Tibial nerve (tissue), 4 donors: ENCODE measurements at regions not wholly inside any gene's neighbourhood (a gene's known extent, or its start where the extent isn't known, plus 50 kb on each side); places are given as distances from the start of the nearest gene placed in this dataset.

ENCODE experiments used
- DNase-seq, 2 donors: peaks; one replicate each; pipeline ENCODE4 v3.0.0-alpha.2; 2019; ENCODE audit warnings: low spot score in 2 of 2
- H3K27ac ChIP-seq, 4 donors: fragments of 200-600 bp; sonication (generic) in 3 of 4; one replicate each; pipeline ENCODE4 v1.5.1; 2017 to 2019; ENCODE audit warnings: mild to moderate bottlenecking in 1 of 4
- H3K27me3 ChIP-seq, 2 donors: fragments of 200-600 bp; sonication (generic) in 1 of 2; one replicate each; pipeline versions ENCODE4 v1.5.1 to v1.6.0; 2017 to 2019
- H3K36me3 ChIP-seq, 3 donors: fragments of 200-600 bp; sonication (generic); one replicate each; pipeline ENCODE4 v1.5.1; 2018 to 2019
- H3K4me1 ChIP-seq, 4 donors: fragments of 200-600 bp; sonication (generic) in 3 of 4; one replicate each; pipeline ENCODE4 v1.5.1; 2017 to 2019
- H3K4me3 ChIP-seq, 4 donors: fragments of 200-600 bp; sonication (generic) in 3 of 4; one replicate each; pipeline ENCODE4 v1.5.1; 2017 to 2019; ENCODE audit warnings: mild to moderate bottlenecking in 1 of 4, moderate library complexity in 1 of 4
- H3K9me3 ChIP-seq, 4 donors: fragments of 200-600 bp; sonication (generic) in 3 of 4; one replicate each; pipeline ENCODE4 v1.5.1; 2017 to 2019
- EP300 ChIP-seq, 2 donors: sonication (generic); formaldehyde crosslinking; IDR thresholded peaks; one replicate each; pipeline ENCODE4 v1.6.1; 2017; ENCODE audit warnings: antibody characterized with exemption in 2 of 2, mild to moderate bottlenecking in 1 of 2
- POLR2A ChIP-seq, 2 donors: fragments of 450-650 bp; IDR thresholded peaks; one replicate each; pipeline ENCODE4 v1.6.1; 2017; ENCODE audit warnings: antibody characterized with exemption in 2 of 2, mild to moderate bottlenecking in 2 of 2, moderate library complexity in 2 of 2
- WGBS, 2 donors: methylation state at CpG; one replicate each; pipeline ENCODE4 v1.1.5; 2018; 5-methylcytosine and 5-hydroxymethylcytosine counted together
- TF ChIP-seq, protein P1 (sequence below), 5 experiments: fragments of 200-600 bp in 3 of 5; fragments of 450-650 bp in 2 of 5; sonication (generic) in 3 of 5; IDR thresholded peaks; one replicate each; pipeline ENCODE4 v1.5.1; 2016 to 2019; ENCODE audit warnings: antibody characterized with exemption in 5 of 5, mild to moderate bottlenecking in 3 of 5, moderate library complexity in 2 of 5

DNA sequence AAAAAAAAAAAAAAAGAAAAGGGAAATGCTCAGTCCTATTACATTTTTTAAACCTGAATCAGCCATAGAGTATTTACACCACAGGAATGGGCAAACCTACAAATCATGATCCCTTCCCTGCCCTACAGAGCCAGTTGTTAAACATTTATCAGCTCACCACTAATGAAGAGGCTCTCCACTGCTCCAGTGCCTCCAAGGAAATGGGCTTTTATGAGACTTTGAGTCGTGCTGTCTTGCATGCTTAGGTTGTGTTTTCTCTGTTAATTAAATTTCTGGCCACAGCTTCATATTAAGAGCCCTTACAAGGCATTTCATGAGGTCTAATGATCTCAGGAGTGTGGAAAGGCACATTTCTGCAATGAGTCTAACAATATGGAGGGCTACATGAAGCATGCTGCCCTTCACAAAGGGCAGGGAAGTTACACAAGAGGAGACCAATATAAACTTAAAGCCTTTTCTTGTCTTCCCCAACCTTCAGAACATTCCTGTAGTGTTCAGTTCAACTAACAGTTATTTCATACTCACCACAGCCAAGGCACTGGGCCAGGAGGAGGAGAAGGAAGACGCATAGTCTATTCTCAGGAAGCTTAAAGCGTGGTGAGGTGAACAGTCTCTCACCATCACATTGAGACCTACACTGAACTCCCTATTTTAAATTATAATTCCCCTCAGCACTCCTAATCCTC, 140.1 kb upstream of the ABCA1 start:
- Histone ChIP-seq H3K4me1 (peaks cover 3 to 35% (median 22%) of the 10 kb centered on the region in 4 donors), H3K36me3 (no peaks in the 10 kb centered on the region), H3K27ac (no peak overlapping the region), H3K27me3 (no peaks in the 10 kb centered on the region), H3K4me3 (no peak overlapping the region), H3K9me3 (peaks cover 0 to 7% (median 0%) of the 10 kb centered on the region in 4 donors)
- WGBS, 2 donors: 82 to 87% methylated on average over 3 of the region's 3 CpGs
- TF ChIP-seq EP300 (IDR thresholded peaks at IDR 0.05) (no peak), POLR2A (IDR thresholded peaks at IDR 0.05) (no peak)
- TF ChIP-seq, protein P1, sequence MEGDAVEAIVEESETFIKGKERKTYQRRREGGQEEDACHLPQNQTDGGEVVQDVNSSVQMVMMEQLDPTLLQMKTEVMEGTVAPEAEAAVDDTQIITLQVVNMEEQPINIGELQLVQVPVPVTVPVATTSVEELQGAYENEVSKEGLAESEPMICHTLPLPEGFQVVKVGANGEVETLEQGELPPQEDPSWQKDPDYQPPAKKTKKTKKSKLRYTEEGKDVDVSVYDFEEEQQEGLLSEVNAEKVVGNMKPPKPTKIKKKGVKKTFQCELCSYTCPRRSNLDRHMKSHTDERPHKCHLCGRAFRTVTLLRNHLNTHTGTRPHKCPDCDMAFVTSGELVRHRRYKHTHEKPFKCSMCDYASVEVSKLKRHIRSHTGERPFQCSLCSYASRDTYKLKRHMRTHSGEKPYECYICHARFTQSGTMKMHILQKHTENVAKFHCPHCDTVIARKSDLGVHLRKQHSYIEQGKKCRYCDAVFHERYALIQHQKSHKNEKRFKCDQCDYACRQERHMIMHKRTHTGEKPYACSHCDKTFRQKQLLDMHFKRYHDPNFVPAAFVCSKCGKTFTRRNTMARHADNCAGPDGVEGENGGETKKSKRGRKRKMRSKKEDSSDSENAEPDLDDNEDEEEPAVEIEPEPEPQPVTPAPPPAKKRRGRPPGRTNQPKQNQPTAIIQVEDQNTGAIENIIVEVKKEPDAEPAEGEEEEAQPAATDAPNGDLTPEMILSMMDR (IDR thresholded peaks at IDR 0.05): no peak
- no peak for DNase-seq

DNA sequence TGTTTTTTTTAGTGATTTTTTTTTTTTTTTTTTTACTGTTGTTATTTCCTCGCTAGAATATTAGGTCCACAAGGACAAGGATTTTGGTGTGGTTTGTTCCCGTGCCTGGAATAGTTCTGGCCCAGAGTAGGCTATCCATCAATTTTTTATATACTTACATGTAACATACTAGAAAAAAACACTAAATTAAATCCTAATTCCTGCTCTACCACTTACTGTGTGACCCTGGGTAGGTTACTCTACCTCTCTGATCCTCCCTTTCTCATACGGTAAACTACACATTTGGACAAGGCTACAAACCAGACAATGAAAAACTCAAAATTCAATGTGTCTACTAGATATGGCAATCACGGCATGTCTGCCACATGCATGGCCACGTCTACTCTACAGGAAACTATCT, 141.3 kb upstream of the ABCA1 start:
- H3K27me3 ChIP-seq: no peaks in the 10 kb centered on the region
- DNase-seq: no peak
- TF ChIP-seq EP300 (IDR thresholded peaks at IDR 0.05) (no peak), POLR2A (IDR thresholded peaks at IDR 0.05) (no peak)
- TF ChIP-seq, protein P1 (IDR thresholded peaks at IDR 0.05): no peak
- no peaks in the 10 kb centered on the region for H3K36me3 ChIP-seq
- 87 to 88% methylated on average over 5 of the region's 5 CpGs for WGBS, 2 donors
- H3K4me1 ChIP-seq: peaks cover under 1 to 22% (median 13%) of the 10 kb centered on the region in 4 donors
- H3K27ac ChIP-seq: no peak overlapping the region
- no peak overlapping the region for H3K4me3 ChIP-seq
- H3K9me3 ChIP-seq: peaks cover 0 to 7% (median 0%) of the 10 kb centered on the region in 4 donors

DNA sequence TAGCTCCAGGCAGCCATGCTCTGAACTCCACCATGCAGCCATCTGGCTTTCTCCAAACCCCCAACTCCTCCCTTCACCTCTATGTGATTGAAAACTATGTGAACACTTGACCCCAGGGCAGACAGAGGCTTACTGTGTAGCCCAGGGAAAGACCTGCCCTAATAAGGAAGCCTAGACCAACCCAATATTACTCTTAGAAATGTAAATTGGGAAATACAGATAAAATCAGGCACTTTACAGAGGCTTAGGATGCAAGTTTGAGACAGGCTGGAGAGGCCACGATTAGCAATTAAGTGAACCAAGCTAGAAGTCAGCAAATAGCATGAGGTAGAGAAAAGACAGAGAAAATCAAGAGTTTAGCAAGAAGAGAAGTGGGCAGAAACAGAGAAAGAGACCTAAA, 141.7 kb upstream of the ABCA1 start:
- TF ChIP-seq, protein P1 (IDR thresholded peaks at IDR 0.05): no peak
- TF ChIP-seq EP300 (IDR thresholded peaks at IDR 0.05): no peak
- no peak for TF ChIP-seq POLR2A (IDR thresholded peaks at IDR 0.05)

DNA sequence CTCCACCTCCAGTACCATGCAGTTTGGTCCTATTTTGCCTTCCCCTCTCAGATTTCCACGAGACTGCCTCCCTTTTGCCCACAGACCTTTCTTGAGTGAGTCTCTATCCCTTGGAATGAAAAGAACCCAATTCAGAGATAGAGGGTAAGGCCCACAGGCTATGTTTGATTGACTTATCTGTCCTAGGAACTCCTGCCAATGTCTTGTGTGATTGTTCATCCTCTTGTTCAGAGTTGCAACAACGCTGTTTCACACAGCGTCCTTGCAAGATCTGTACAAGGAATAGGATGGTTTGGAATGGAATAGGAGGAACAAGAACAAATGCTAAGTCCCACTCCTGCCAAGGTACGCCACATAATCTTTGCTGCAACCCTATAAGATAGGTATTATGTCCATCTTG, 142.2 kb upstream of the ABCA1 start:
- no peak for DNase-seq
- H3K4me3 ChIP-seq: no peak overlapping the region

More for the DNA sequence above, 141.7 kb upstream of the ABCA1 start:
- Histone ChIP-seq H3K4me3 (no peak overlapping the region), H3K4me1 (peaks cover 0 to 18% (median 9%) of the 10 kb centered on the region in 4 donors), H3K36me3 (no peaks in the 10 kb centered on the region), H3K27ac (peak overlapping the region in 1 of 4 donors; percentile 7), H3K9me3 (peaks cover 0 to 7% (median 0%) of the 10 kb centered on the region in 4 donors), H3K27me3 (no peaks in the 10 kb centered on the region)
- DNase-seq: no peak
- 74 to 79% methylated on average over 1 of the region's 1 CpG for WGBS, 2 donors

DNA sequence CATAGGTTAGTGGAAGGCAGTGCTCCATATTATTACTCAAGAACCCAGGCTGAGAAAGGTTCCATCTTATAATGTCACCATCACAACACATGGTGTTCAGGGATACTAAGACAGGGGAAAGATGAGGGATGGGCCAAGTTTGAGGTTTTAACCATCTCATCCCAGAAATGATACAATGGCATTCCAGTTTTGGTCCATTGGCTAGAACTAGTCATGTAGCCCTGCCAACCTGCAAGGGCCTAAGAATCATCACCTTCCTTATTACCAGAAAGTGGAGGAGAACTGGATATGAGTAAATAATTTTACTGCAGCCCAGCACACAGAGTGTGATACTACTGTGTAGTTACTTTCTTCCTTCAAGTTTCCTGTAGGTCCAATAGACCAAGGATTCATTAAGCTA, 144.5 kb upstream of the ABCA1 start:
- no peak for DNase-seq
- Histone ChIP-seq H3K36me3 (no peaks in the 10 kb centered on the region), H3K4me3 (no peak overlapping the region), H3K4me1 (no peaks in the 10 kb centered on the region), H3K9me3 (peaks cover 0 to 7% (median 0%) of the 10 kb centered on the region in 4 donors), H3K27ac (no peak overlapping the region), H3K27me3 (no peaks in the 10 kb centered on the region)
- TF ChIP-seq EP300 (IDR thresholded peaks at IDR 0.05) (no peak), POLR2A (IDR thresholded peaks at IDR 0.05) (no peak)
- TF ChIP-seq, protein P1 (IDR thresholded peaks at IDR 0.05): no peak

More for the DNA sequence above, 142.2 kb upstream of the ABCA1 start:
- Histone ChIP-seq H3K4me1 (peaks cover 0 to 13% (median 4%) of the 10 kb centered on the region in 4 donors), H3K27me3 (no peaks in the 10 kb centered on the region), H3K27ac (no peak overlapping the region), H3K36me3 (no peaks in the 10 kb centered on the region), H3K9me3 (peaks cover 0 to 7% (median 0%) of the 10 kb centered on the region in 4 donors)
- TF ChIP-seq, protein P1 (IDR thresholded peaks at IDR 0.05): no peak
- TF ChIP-seq EP300 (IDR thresholded peaks at IDR 0.05): no peak
- no peak for TF ChIP-seq POLR2A (IDR thresholded peaks at IDR 0.05)
- WGBS, 2 donors: 93 to 95% methylated on average over 4 of the region's 4 CpGs
